HepG2 (cell line): ENCODE measurements at regions not wholly inside any gene's neighbourhood (a gene's known extent, or its start where the extent isn't known, plus 50 kb on each side); places are given as distances from the start of the nearest gene placed in this dataset.

Source experiments
- ATAC-seq: fragments of 200-7000 bp; cut with Tn5 transposase; 3 replicates; pipeline ENCODE4 v1.9.1; 2020; ENCODE audit warnings: mild to moderate bottlenecking, moderate library complexity
- BruUV-seq: library from RNA; stranded (reverse); fragments of 400-500 nt; replicated peaks from 2 replicates; lab custom pipeline; 2021; lab: Mats Ljungman, UMichigan
- CTCF ChIA-PET: fragments of 300-600 bp; formaldehyde crosslinking; extraction: SDS; loops from one replicate; lab custom pipeline; 2021; ENCODE audit warnings: low total read pairs, inconsistent platforms, low intra/inter-chr PET ratio; lab: Yijun Ruan, JAX
- POLR2A ChIA-PET: fragments of 350-600 bp; sonication (Branson Sonifier 250); formaldehyde crosslinking; loops from one replicate; lab custom pipeline; 2020; ENCODE audit warnings: antibody characterized with exemption, inconsistent platforms; lab: Yijun Ruan, JAX
- DNase-seq: peaks from one replicate; pipeline ENCODE4 v3.0.0-alpha.2; 2015; ENCODE audit warnings: low spot score
- FAIRE-seq: peaks from 3 replicates; lab custom pipeline; 2011; peaks lifted over from hg19 to GRCh38; lab: Jason Lieb, UNC
- H2AFZ ChIP-seq: one replicate; pipeline ENCODE4 v1.6.1; 2011; ENCODE audit warnings: low read length, inconsistent platforms
- H3K27ac ChIP-seq: fragments of 300-600 bp; 3 replicates; pipeline ENCODE4 v1.8.0; 2011; ENCODE audit warnings: mixed run types, mild to moderate bottlenecking, mixed read lengths, low read length, inconsistent platforms; ENCODE audit not compliant: insufficient read depth; ENCODE audit errors: extremely low read length
- H3K27me3 ChIP-seq, 2 experiments: fragments of 200-600 bp in 1 of 2; 2 replicates in 1 of 2; 3 replicates in 1 of 2; pipeline versions ENCODE4 v1.6.0 to v1.8.0; 2011; ENCODE audit warnings: low read length in 2 of 2, mild to moderate bottlenecking in 2 of 2, moderate library complexity in 2 of 2, inconsistent platforms in 1 of 2; ENCODE audit not compliant: insufficient read depth in 2 of 2, control insufficient read depth in 1 of 2
- H3K36me3 ChIP-seq, 2 experiments: fragments of 200-600 bp in 1 of 2; replicated peaks in 1 of 2; 2 replicates in 1 of 2; 3 replicates in 1 of 2; pipeline versions ENCODE4 v1.5.1 to v1.8.0; 2011; ENCODE audit warnings: low read length in 2 of 2, inconsistent platforms in 1 of 2; ENCODE audit not compliant: insufficient read depth in 2 of 2, control insufficient read depth in 1 of 2
- H3K4me1 ChIP-seq: 2 replicates; pipeline ENCODE4 v1.5.1; 2012; ENCODE audit warnings: low read length, inconsistent platforms; ENCODE audit not compliant: insufficient read depth
- H3K4me2 ChIP-seq: 2 replicates; pipeline ENCODE4 v1.6.0; 2011; ENCODE audit warnings: low read depth, low read length, inconsistent platforms
- H3K4me3 ChIP-seq, 3 experiments: fragments of 200-600 bp in 1 of 3; sonication (generic), shearing (Covaris generic) in 1 of 3; replicated peaks in 1 of 3; 2 replicates each; pipeline ENCODE4 v1.5.1; 2011 to 2016; ENCODE audit warnings: low read length in 3 of 3, inconsistent platforms in 2 of 3, low read depth in 2 of 3, mild to moderate bottlenecking in 2 of 3, control low read depth in 1 of 3, mixed read lengths in 1 of 3; ENCODE audit not compliant: insufficient read depth in 1 of 3
- H3K79me2 ChIP-seq: one replicate; pipeline ENCODE4 v1.6.1; 2011; ENCODE audit warnings: low read length, inconsistent platforms; ENCODE audit not compliant: insufficient read depth
- H3K9ac ChIP-seq: 2 replicates; pipeline ENCODE4 v1.6.0; 2011; ENCODE audit warnings: mild to moderate bottlenecking, low read depth, low read length, inconsistent platforms; ENCODE audit not compliant: insufficient read depth
- H3K9me3 ChIP-seq: 2 replicates; pipeline ENCODE4 v1.5.1; 2012; ENCODE audit warnings: mild to moderate bottlenecking, low read length
- H4K20me1 ChIP-seq: 2 replicates; pipeline ENCODE4 v1.6.0; 2011; ENCODE audit warnings: inconsistent platforms, mild to moderate bottlenecking, low read length, moderate library complexity; ENCODE audit not compliant: insufficient read depth
- ATF4 ChIP-seq, 2 experiments: fragments of 450-650 bp in 1 of 2; sonication (generic) in 1 of 2; formaldehyde crosslinking; IDR thresholded peaks; 2 replicates each; pipeline versions ENCODE4 v1.5.0 to v1.8.0; 2020 to 2022; ENCODE audit warnings: mild to moderate bottlenecking in 1 of 2, missing genetic modification reagents in 1 of 2
- ATM ChIP-seq: fragments of 450-650 bp; IDR thresholded peaks from 2 replicates; pipeline ENCODE4 v1.7.1; 2017; ENCODE audit warnings: mild to moderate bottlenecking, borderline replicate concordance
- FOXA3 ChIP-seq: IDR thresholded peaks from 2 replicates; pipeline ENCODE4 v1.6.1; 2016; ENCODE audit warnings: missing genetic modification reagents, missing compliant biosample characterization
- FOXC1 ChIP-seq: sonication (generic); formaldehyde crosslinking; IDR thresholded peaks from 2 replicates; pipeline ENCODE4 v1.8.0; 2022; ENCODE audit warnings: mild to moderate bottlenecking, missing genetic modification reagents, borderline replicate concordance
- KAT2B ChIP-seq: fragments of 150-350 bp; IDR thresholded peaks from 2 replicates; pipeline ENCODE4 v1.6.1; 2014; ENCODE audit warnings: low read depth, low read length, borderline replicate concordance
- KDM6A ChIP-seq: IDR thresholded peaks from 2 replicates; pipeline ENCODE4 v1.6.1; 2016; ENCODE audit warnings: low read depth
- RBM39 ChIP-seq: fragments of 200-400 bp; formaldehyde crosslinking; IDR thresholded peaks from one replicate; pipeline ENCODE4 v1.6.1; 2018; ENCODE audit warnings: antibody characterized with exemption, mild to moderate bottlenecking, low read depth, low read length; ENCODE audit not compliant: poor library complexity, severe bottlenecking
- SYNCRIP ChIP-seq: fragments of 200-400 bp; formaldehyde crosslinking; IDR thresholded peaks from 2 replicates; pipeline ENCODE4 v1.6.1; 2018; ENCODE audit warnings: mild to moderate bottlenecking, low read depth, low read length; ENCODE audit not compliant: insufficient read depth
- TOPORS ChIP-seq: sonication (generic); formaldehyde crosslinking; IDR thresholded peaks from 2 replicates; pipeline ENCODE4 v1.8.0; 2023; ENCODE audit warnings: mild to moderate bottlenecking, missing genetic modification reagents
- ZBTB21 ChIP-seq: sonication (generic); formaldehyde crosslinking; IDR thresholded peaks from 2 replicates; pipeline ENCODE4 v1.4.0; 2020; ENCODE audit warnings: missing genetic modification reagents
- ZBTB38 ChIP-seq: sonication (generic); formaldehyde crosslinking; IDR thresholded peaks from 2 replicates; pipeline ENCODE4 v1.5.1; 2020; ENCODE audit warnings: mild to moderate bottlenecking, missing genetic modification reagents
- ZBTB4 ChIP-seq: sonication (generic); formaldehyde crosslinking; IDR thresholded peaks from 2 replicates; pipeline ENCODE4 v1.4.0; 2020; ENCODE audit warnings: missing genetic modification reagents, mild to moderate bottlenecking, borderline replicate concordance
- ZKSCAN1 ChIP-seq: fragments of 150-350 bp; IDR thresholded peaks from 2 replicates; pipeline ENCODE4 v1.6.1; 2014; ENCODE audit warnings: low read length
- ZNF180 ChIP-seq: sonication (generic); formaldehyde crosslinking; IDR thresholded peaks from 2 replicates; pipeline ENCODE4 v1.4.0; 2020; ENCODE audit warnings: low read depth, missing genetic modification reagents, borderline replicate concordance
- ZNF329 ChIP-seq: sonication (generic); formaldehyde crosslinking; IDR thresholded peaks from 2 replicates; pipeline ENCODE4 v1.9.0; 2021; ENCODE audit warnings: low read depth, mild to moderate bottlenecking, missing genetic modification reagents
- ZNF354B ChIP-seq: sonication (generic); formaldehyde crosslinking; IDR thresholded peaks from 2 replicates; pipeline ENCODE4 v1.8.0; 2022; ENCODE audit warnings: mild to moderate bottlenecking, missing genetic modification reagents
- ZNF432 ChIP-seq: sonication (generic); formaldehyde crosslinking; IDR thresholded peaks from 2 replicates; pipeline ENCODE4 v1.5.0; 2020; ENCODE audit warnings: missing genetic modification reagents, mild to moderate bottlenecking, borderline replicate concordance
- ZNF558 ChIP-seq: sonication (generic); formaldehyde crosslinking; IDR thresholded peaks from 2 replicates; pipeline ENCODE4 v1.9.0; 2022; ENCODE audit warnings: mild to moderate bottlenecking, missing genetic modification reagents, borderline replicate concordance
- WGBS: methylation state at CpG from one replicate; pipeline ENCODE4 v1.1.6; 2017; ENCODE audit warnings: low lambda C conversion rate; 5-methylcytosine and 5-hydroxymethylcytosine counted together
- in situ Hi-C: cut with HindIII; loops from 2 replicates; pipeline ENCODE4 v1.10.0; 2017; ENCODE audit warnings: low pct_unique_long_range_greater_than_20kb; ENCODE audit not compliant: extremely low pct_ligation_motif_present
- intact Hi-C: fragments of 100-400 bp; cut with micrococcal nuclease; formaldehyde crosslinking; loops from one replicate; pipeline ENCODE4 v1.10.0; 2022; ENCODE audit not compliant: unreplicated experiment

DNA sequence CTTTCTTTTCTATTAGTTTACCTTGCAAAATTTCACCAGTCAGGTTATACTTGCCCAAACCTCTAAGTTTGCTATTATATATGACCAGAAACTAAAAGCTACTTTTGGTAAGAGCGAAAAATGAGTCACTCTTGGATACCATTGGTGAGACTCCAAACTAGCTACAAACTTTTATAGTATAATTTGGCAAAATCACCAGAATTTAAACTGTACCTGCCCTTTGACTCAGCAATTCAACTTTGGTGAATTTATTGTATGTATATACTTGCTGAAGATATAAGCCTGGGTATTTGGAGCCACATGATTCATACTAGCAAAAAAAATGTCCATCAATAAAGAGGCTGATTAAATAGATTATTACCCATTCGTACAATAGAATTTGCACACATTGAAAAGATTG is 178.7 kb upstream of the STEAP1 start:
- Histone ChIP-seq H3K36me3 (no peaks in the 10 kb centered on the region), H3K9ac (no peak overlapping the region), H3K27ac (no peak overlapping the region), H3K4me1 (no peaks in the 10 kb centered on the region), H3K27me3 (no peaks in the 10 kb centered on the region), H4K20me1 (no peaks in the 10 kb centered on the region), H3K79me2 (no peaks in the 10 kb centered on the region), H3K4me2 (no peak overlapping the region), H2AFZ (no peak overlapping the region), H3K9me3 (no peaks in the 10 kb centered on the region), H3K4me3 (no peak overlapping the region)
- intact Hi-C loops (no loop called here), in situ Hi-C loops (no loop called here)
- no TSS peak for BruUV-seq
- FAIRE-seq: no peak
- DNase-seq: no peak
- ChIA-PET POLR2A (no interaction called here), CTCF (no interaction called here)
- TF ChIP-seq ZNF354B (no peak), KAT2B (no peak), ZBTB38 (CRISPR knock-in tag) (no peak), ZKSCAN1 (no peak), ZNF432 (CRISPR knock-in tag) (no peak), RBM39 (no peak)
- 2% methylated on average over 2 of the region's 2 CpGs for WGBS
- no peak for ATAC-seq

DNA sequence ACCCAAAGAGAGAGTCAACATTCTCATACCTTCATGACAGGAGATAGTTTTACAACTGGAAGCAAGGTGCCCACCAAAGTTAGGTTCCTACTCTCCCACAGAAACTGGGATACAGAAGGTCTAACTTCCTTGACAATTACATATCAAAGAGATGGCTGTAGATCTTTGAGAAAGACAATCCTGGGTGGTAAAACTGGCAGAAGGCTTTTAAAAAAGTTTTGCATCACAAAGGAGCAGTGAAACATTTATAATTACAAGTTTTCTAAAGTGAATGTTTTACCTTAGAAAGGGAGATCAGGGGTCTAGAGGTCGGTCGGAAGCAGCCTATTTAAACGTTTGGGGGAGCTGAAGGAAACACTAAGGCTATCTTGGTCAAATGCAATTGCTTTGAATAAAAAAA is 166.6 kb upstream of the STEAP1 start:
- Histone ChIP-seq H3K27ac (no peak overlapping the region), H3K4me3 (no peak overlapping the region), H3K4me2 (no peak overlapping the region), H3K36me3 (no peaks in the 10 kb centered on the region), H3K27me3 (no peaks in the 10 kb centered on the region), H2AFZ (no peak overlapping the region), H3K9me3 (no peaks in the 10 kb centered on the region), H3K79me2 (no peaks in the 10 kb centered on the region), H4K20me1 (no peaks in the 10 kb centered on the region), H3K9ac (no peak overlapping the region), H3K4me1 (no peaks in the 10 kb centered on the region)
- 40% methylated on average over 3 of the region's 3 CpGs for WGBS
- in situ Hi-C loops (no loop called here), intact Hi-C loops (no loop called here)
- ATAC-seq (no peak), FAIRE-seq (no peak), DNase-seq (no peak)
- BruUV-seq: no TSS peak
- ChIA-PET CTCF (no interaction called here), POLR2A (no interaction called here)
- TF ChIP-seq ZNF329 (CRISPR knock-in tag) (no peak), ATM (no peak), ATF4 (CRISPR knock-in tag; IDR thresholded peaks at IDR 0.05) (no peak), KDM6A (CRISPR knock-in tag) (no peak), FOXA3 (CRISPR knock-in tag) (no peak), ZNF180 (CRISPR knock-in tag) (no peak), ZBTB21 (no peak), FOXC1 (no peak), SYNCRIP (no peak), TOPORS (CRISPR knock-in tag) (no peak), ZNF558 (CRISPR knock-in tag) (no peak), ZBTB4 (CRISPR knock-in tag) (no peak)
